ENCODE measurements at regions not wholly inside any gene's neighbourhood (a gene's known extent, or its start where the extent isn't known, plus 50 kb on each side); places are given as distances from the start of the nearest gene placed in this dataset.

- no peaks in the 10 kb centered on the region for H3K4me1 ChIP-seq (ENCODE audit: insufficient read depth, poor library complexity, severe bottlenecking)
- no peaks in the 10 kb centered on the region for H3K36me3 ChIP-seq (ENCODE audit: low read depth)
- ATAC-seq (ENCODE audit: low read depth), result no peak
- TF ChIP-seq, protein P1, sequence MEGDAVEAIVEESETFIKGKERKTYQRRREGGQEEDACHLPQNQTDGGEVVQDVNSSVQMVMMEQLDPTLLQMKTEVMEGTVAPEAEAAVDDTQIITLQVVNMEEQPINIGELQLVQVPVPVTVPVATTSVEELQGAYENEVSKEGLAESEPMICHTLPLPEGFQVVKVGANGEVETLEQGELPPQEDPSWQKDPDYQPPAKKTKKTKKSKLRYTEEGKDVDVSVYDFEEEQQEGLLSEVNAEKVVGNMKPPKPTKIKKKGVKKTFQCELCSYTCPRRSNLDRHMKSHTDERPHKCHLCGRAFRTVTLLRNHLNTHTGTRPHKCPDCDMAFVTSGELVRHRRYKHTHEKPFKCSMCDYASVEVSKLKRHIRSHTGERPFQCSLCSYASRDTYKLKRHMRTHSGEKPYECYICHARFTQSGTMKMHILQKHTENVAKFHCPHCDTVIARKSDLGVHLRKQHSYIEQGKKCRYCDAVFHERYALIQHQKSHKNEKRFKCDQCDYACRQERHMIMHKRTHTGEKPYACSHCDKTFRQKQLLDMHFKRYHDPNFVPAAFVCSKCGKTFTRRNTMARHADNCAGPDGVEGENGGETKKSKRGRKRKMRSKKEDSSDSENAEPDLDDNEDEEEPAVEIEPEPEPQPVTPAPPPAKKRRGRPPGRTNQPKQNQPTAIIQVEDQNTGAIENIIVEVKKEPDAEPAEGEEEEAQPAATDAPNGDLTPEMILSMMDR (IDR thresholded peaks at IDR 0.05; ENCODE audit: poor library complexity, severe bottlenecking), result no peak
- H3K27ac ChIP-seq (ENCODE audit: poor library complexity, severe bottlenecking), result no peak overlapping the region
- no peak for DNase-seq (ENCODE audit: low spot score)
- H3K9me3 ChIP-seq (ENCODE audit: severe bottlenecking), result no peaks in the 10 kb centered on the region
- H3K27me3 ChIP-seq (ENCODE audit: insufficient read depth, poor library complexity, severe bottlenecking), result no peaks in the 10 kb centered on the region
- H3K4me3 ChIP-seq (ENCODE audit: severe bottlenecking), result no peak overlapping the region
Measured at GRCh38 chr4:117249333-117249732, 164.0 kb upstream of the TRAM1L1 start.

DNA sequence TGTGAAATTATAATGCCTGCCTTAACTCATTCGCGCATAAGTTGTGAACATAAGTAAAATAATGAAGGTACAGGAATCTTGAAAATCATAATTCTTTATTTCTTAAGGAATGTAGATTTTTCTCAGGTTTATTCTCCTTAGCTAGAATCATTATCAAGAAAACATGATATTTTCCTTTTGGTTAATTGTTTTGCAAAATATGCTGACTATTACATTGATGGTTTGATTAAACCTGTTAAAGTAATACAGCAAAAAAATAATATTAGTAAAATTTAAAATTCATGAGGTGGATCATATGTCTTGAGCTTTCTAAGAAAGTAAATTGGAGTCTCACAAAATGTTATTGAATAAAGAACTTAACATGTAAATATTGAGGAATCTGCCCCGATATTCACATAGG lies 178.7 kb upstream of the TRAM1L1 start:
- no peak for ATAC-seq (ENCODE audit: low read depth)
- no peaks in the 10 kb centered on the region for H3K27me3 ChIP-seq (ENCODE audit: insufficient read depth, poor library complexity, severe bottlenecking)
- TF ChIP-seq, protein P1 (IDR thresholded peaks at IDR 0.05; ENCODE audit: poor library complexity, severe bottlenecking), result no peak

GRCh38 chr4:117267317-117267716 lies 181.9 kb upstream of the TRAM1L1 start:
- no peak for ATAC-seq (ENCODE audit: low read depth)
- no peak overlapping the region for H3K4me3 ChIP-seq (ENCODE audit: severe bottlenecking)
- H3K27me3 ChIP-seq (ENCODE audit: insufficient read depth, poor library complexity, severe bottlenecking), result no peaks in the 10 kb centered on the region
- H3K4me1 ChIP-seq (ENCODE audit: insufficient read depth, poor library complexity, severe bottlenecking), result no peaks in the 10 kb centered on the region
- no peak overlapping the region for H3K27ac ChIP-seq (ENCODE audit: poor library complexity, severe bottlenecking)
- TF ChIP-seq, protein P1 (IDR thresholded peaks at IDR 0.05; ENCODE audit: poor library complexity, severe bottlenecking), result no peak
- no peaks in the 10 kb centered on the region for H3K9me3 ChIP-seq (ENCODE audit: severe bottlenecking)
- no peaks in the 10 kb centered on the region for H3K36me3 ChIP-seq (ENCODE audit: low read depth)
- no peak for DNase-seq (ENCODE audit: low spot score)

More for the DNA sequence above, 178.7 kb upstream of the TRAM1L1 start:
- Histone ChIP-seq H3K36me3 (ENCODE audit: low read depth) (no peaks in the 10 kb centered on the region), H3K4me1 (ENCODE audit: insufficient read depth, poor library complexity, severe bottlenecking) (no peaks in the 10 kb centered on the region), H3K4me3 (ENCODE audit: severe bottlenecking) (no peak overlapping the region), H3K9me3 (ENCODE audit: severe bottlenecking) (no peaks in the 10 kb centered on the region), H3K27ac (ENCODE audit: poor library complexity, severe bottlenecking) (no peak overlapping the region)
- no peak for DNase-seq (ENCODE audit: low spot score)

- Histone ChIP-seq H3K9me3 (ENCODE audit: severe bottlenecking) (no peaks in the 10 kb centered on the region), H3K4me3 (ENCODE audit: severe bottlenecking) (no peak overlapping the region), H3K4me1 (ENCODE audit: insufficient read depth, poor library complexity, severe bottlenecking) (no peaks in the 10 kb centered on the region), H3K27me3 (ENCODE audit: insufficient read depth, poor library complexity, severe bottlenecking) (no peaks in the 10 kb centered on the region), H3K27ac (ENCODE audit: poor library complexity, severe bottlenecking) (no peak overlapping the region), H3K36me3 (ENCODE audit: low read depth) (no peaks in the 10 kb centered on the region)
- DNase-seq (ENCODE audit: low spot score), result no peak
- TF ChIP-seq, protein P1 (IDR thresholded peaks at IDR 0.05; ENCODE audit: poor library complexity, severe bottlenecking), result no peak
- no peak for ATAC-seq (ENCODE audit: low read depth)
Measured at GRCh38 chr4:117284736-117285135, 199.4 kb upstream of the TRAM1L1 start.

GRCh38 chr4:117293784-117294183 lies 208.4 kb upstream of the TRAM1L1 start:
- H3K27ac ChIP-seq (ENCODE audit: poor library complexity, severe bottlenecking), result no peak overlapping the region
- H3K4me3 ChIP-seq (ENCODE audit: severe bottlenecking), result no peak overlapping the region
- ATAC-seq (ENCODE audit: low read depth) (no peak), DNase-seq (ENCODE audit: low spot score) (no peak)
- no peaks in the 10 kb centered on the region for H3K9me3 ChIP-seq (ENCODE audit: severe bottlenecking)
- H3K36me3 ChIP-seq (ENCODE audit: low read depth), result no peaks in the 10 kb centered on the region
- no peaks in the 10 kb centered on the region for H3K27me3 ChIP-seq (ENCODE audit: insufficient read depth, poor library complexity, severe bottlenecking)
- TF ChIP-seq, protein P1 (IDR thresholded peaks at IDR 0.05; ENCODE audit: poor library complexity, severe bottlenecking), result no peak
- no peaks in the 10 kb centered on the region for H3K4me1 ChIP-seq (ENCODE audit: insufficient read depth, poor library complexity, severe bottlenecking)
